ENCODE measurements at regions not wholly inside any gene's neighbourhood (a gene's known extent, or its start where the extent isn't known, plus 50 kb on each side); places are given as distances from the start of the nearest gene placed in this dataset.

GRCh38 chr7:125055376-125055775 is 125.8 kb upstream of the POT1 start:
- TF ChIP-seq CTCF (IDR thresholded peaks at IDR 0.05 in 8 of 11, conservative IDR thresholded peaks at IDR 0.05 in 3 of 11): no peak
- no peak for TF ChIP-seq POLR2A (IDR thresholded peaks at IDR 0.05)

Measured in spleen (tissue), 7 donors.